ACC112 (cell line): ENCODE measurements at regions not wholly inside any gene's neighbourhood (a gene's known extent, or its start where the extent isn't known, plus 50 kb on each side); places are given as distances from the start of the nearest gene placed in this dataset.

Experiments used
- H2AFZ ChIP-seq: fragments of 200-600 bp; sonication (generic); one replicate; pipeline ENCODE4 v1.6.0; 2017; ENCODE audit warnings: antibody characterized with exemption, low read length; ENCODE audit not compliant: unreplicated experiment
- H3K27ac ChIP-seq: fragments of 200-600 bp; sonication (generic); 2 replicates; pipeline ENCODE4 v1.5.1; 2014; ENCODE audit warnings: low read depth, mild to moderate bottlenecking, antibody characterized with exemption, low read length, moderate library complexity
- H3K27me3 ChIP-seq: fragments of 200-600 bp; sonication (generic); 2 replicates; pipeline ENCODE4 v1.6.1; 2014; ENCODE audit warnings: mild to moderate bottlenecking, antibody characterized with exemption, low read length, moderate library complexity, mixed read lengths; ENCODE audit not compliant: insufficient read depth
- H3K36me3 ChIP-seq: fragments of 200-600 bp; sonication (generic); 2 replicates; pipeline ENCODE4 v1.6.1; 2016; ENCODE audit warnings: mild to moderate bottlenecking, antibody characterized with exemption, low read length, moderate library complexity, mixed read lengths; ENCODE audit not compliant: insufficient read depth
- H3K4me1 ChIP-seq: fragments of 200-600 bp; sonication (generic); one replicate; pipeline ENCODE4 v1.6.1; 2016; ENCODE audit warnings: low read length, mixed read lengths; ENCODE audit not compliant: insufficient read depth, unreplicated experiment, control insufficient read depth
- H3K4me3 ChIP-seq: fragments of 200-600 bp; sonication (generic); 2 replicates; pipeline ENCODE4 v1.5.1; 2014; ENCODE audit warnings: mild to moderate bottlenecking, low read depth, low read length
- H3K79me2 ChIP-seq: fragments of 200-600 bp; sonication (generic); one replicate; pipeline ENCODE4 v1.6.0; 2016; ENCODE audit warnings: low read length; ENCODE audit not compliant: control insufficient read depth, unreplicated experiment, insufficient read depth

- H3K27me3 ChIP-seq = no peaks in the 10 kb centered on the region
- no peaks in the 10 kb centered on the region for H3K4me1 ChIP-seq
- H2AFZ ChIP-seq = no peak overlapping the region
- no peaks in the 10 kb centered on the region for H3K36me3 ChIP-seq
- no peak overlapping the region for H3K4me3 ChIP-seq
- no peak overlapping the region for H3K27ac ChIP-seq
- H3K79me2 ChIP-seq = no peaks in the 10 kb centered on the region
Measured at GRCh38 chr22:49629586-49630447, 197.9 kb downstream of the BRD1 start.

GRCh38 chr22:49629261-49629570 lies 198.5 kb downstream of the BRD1 start:
- H3K79me2 ChIP-seq = no peaks in the 10 kb centered on the region
- no peaks in the 10 kb centered on the region for H3K27me3 ChIP-seq
- no peaks in the 10 kb centered on the region for H3K36me3 ChIP-seq
- H2AFZ ChIP-seq = no peak overlapping the region
- no peaks in the 10 kb centered on the region for H3K4me1 ChIP-seq
- H3K27ac ChIP-seq = no peak overlapping the region
- H3K4me3 ChIP-seq = no peak overlapping the region

- H3K79me2 ChIP-seq = no peaks in the 10 kb centered on the region
- H3K27me3 ChIP-seq = no peaks in the 10 kb centered on the region
- H3K4me3 ChIP-seq = no peak overlapping the region
- H3K27ac ChIP-seq = no peak overlapping the region
- H2AFZ ChIP-seq = no peak overlapping the region
- no peaks in the 10 kb centered on the region for H3K36me3 ChIP-seq
- H3K4me1 ChIP-seq = no peaks in the 10 kb centered on the region
Measured at GRCh38 chr22:49628391-49629260, 199.0 kb downstream of the BRD1 start.

GRCh38 chr22:49627217-49628181 lies 200.2 kb downstream of the BRD1 start:
- Histone ChIP-seq H3K79me2 (no peaks in the 10 kb centered on the region), H3K27ac (no peak overlapping the region), H3K36me3 (no peaks in the 10 kb centered on the region), H3K27me3 (no peaks in the 10 kb centered on the region), H3K4me1 (no peaks in the 10 kb centered on the region), H3K4me3 (no peak overlapping the region), H2AFZ (no peak overlapping the region)

- Histone ChIP-seq H3K79me2 (no peaks in the 10 kb centered on the region), H2AFZ (no peak overlapping the region), H3K4me3 (no peak overlapping the region), H3K4me1 (no peaks in the 10 kb centered on the region), H3K36me3 (no peaks in the 10 kb centered on the region), H3K27me3 (no peaks in the 10 kb centered on the region), H3K27ac (no peak overlapping the region)
Measured at GRCh38 chr22:49626361-49627216, 201.1 kb downstream of the BRD1 start.

GRCh38 chr22:49624421-49625177 lies 203.1 kb downstream of the BRD1 start:
- Histone ChIP-seq H3K27ac (no peak overlapping the region), H2AFZ (no peak overlapping the region), H3K36me3 (no peaks in the 10 kb centered on the region), H3K4me1 (no peaks in the 10 kb centered on the region), H3K79me2 (no peaks in the 10 kb centered on the region), H3K27me3 (no peaks in the 10 kb centered on the region), H3K4me3 (no peak overlapping the region)

- Histone ChIP-seq H3K36me3 (no peaks in the 10 kb centered on the region), H3K4me1 (no peaks in the 10 kb centered on the region), H2AFZ (no peak overlapping the region), H3K79me2 (no peaks in the 10 kb centered on the region), H3K27me3 (no peaks in the 10 kb centered on the region), H3K4me3 (no peak overlapping the region), H3K27ac (no peak overlapping the region)
Measured at GRCh38 chr22:49623715-49624114, 204.0 kb downstream of the BRD1 start.

GRCh38 chr22:49623176-49623575 lies 204.5 kb downstream of the BRD1 start:
- Histone ChIP-seq H3K27ac (no peak overlapping the region), H3K36me3 (no peaks in the 10 kb centered on the region), H3K4me3 (no peak overlapping the region), H3K27me3 (no peaks in the 10 kb centered on the region), H3K79me2 (no peaks in the 10 kb centered on the region), H3K4me1 (no peaks in the 10 kb centered on the region), H2AFZ (no peak overlapping the region)

- Histone ChIP-seq H2AFZ (no peak overlapping the region), H3K4me3 (no peak overlapping the region), H3K36me3 (no peaks in the 10 kb centered on the region), H3K27me3 (no peaks in the 10 kb centered on the region), H3K27ac (no peak overlapping the region), H3K4me1 (no peaks in the 10 kb centered on the region), H3K79me2 (no peaks in the 10 kb centered on the region)
Measured at GRCh38 chr22:49622241-49623105, 205.2 kb downstream of the BRD1 start.
